HTR-8/SVneo (cell line): ENCODE measurements at regions not wholly inside any gene's neighbourhood (a gene's known extent, or its start where the extent isn't known, plus 50 kb on each side); places are given as distances from the start of the nearest gene placed in this dataset.

Experiments used
- DNase-seq: peaks from one replicate; pipeline ENCODE4 v3.0.0; 2011; ENCODE audit warnings: low spot score, mixed read lengths; ENCODE audit not compliant: insufficient read length
- FAIRE-seq: peaks from 2 replicates; lab custom pipeline; 2011; peaks lifted over from hg19 to GRCh38; lab: Jason Lieb, UNC

- FAIRE-seq: no peak
- DNase-seq: no peak
Measured at GRCh38 chr7:155877167-155877566, 64.9 kb upstream of the SHH start.

- FAIRE-seq (no peak), DNase-seq (no peak)
Measured at GRCh38 chr7:155874411-155874810, 62.1 kb upstream of the SHH start.

- no peak for FAIRE-seq
- DNase-seq: no peak
Measured at GRCh38 chr7:155874010-155874409, 61.7 kb upstream of the SHH start.

GRCh38 chr7:155872678-155873369 is 60.6 kb upstream of the SHH start:
- FAIRE-seq (no peak), DNase-seq (no peak)

- DNase-seq: no peak
- FAIRE-seq: no peak
Measured at GRCh38 chr7:155871211-155871610, 58.9 kb upstream of the SHH start.

- FAIRE-seq: no peak
Measured at GRCh38 chr7:155870334-155871180, 58.3 kb upstream of the SHH start.

GRCh38 chr7:155869784-155870076 is 57.5 kb upstream of the SHH start:
- FAIRE-seq (no peak), DNase-seq (no peak)

More at GRCh38 chr7:155870334-155871180, 58.3 kb upstream of the SHH start:
- DNase-seq: no peak

- DNase-seq (no peak), FAIRE-seq (no peak)
Measured at GRCh38 chr7:155868955-155869783, 56.9 kb upstream of the SHH start.

- FAIRE-seq: no peak
- DNase-seq: no peak
Measured at GRCh38 chr7:155867734-155868400, 55.6 kb upstream of the SHH start.

GRCh38 chr7:155867280-155867679 is 55.0 kb upstream of the SHH start:
- DNase-seq (no peak), FAIRE-seq (no peak)

- FAIRE-seq: no peak
- no peak for DNase-seq
Measured at GRCh38 chr7:155865830-155866525, 53.7 kb upstream of the SHH start.

- FAIRE-seq: no peak
Measured at GRCh38 chr7:155864991-155865690, 52.9 kb upstream of the SHH start.

GRCh38 chr7:155864271-155864985 is 52.2 kb upstream of the SHH start:
- no peak for DNase-seq
- no peak for FAIRE-seq

More at GRCh38 chr7:155864991-155865690, 52.9 kb upstream of the SHH start:
- no peak for DNase-seq

- FAIRE-seq (no peak), DNase-seq (no peak)
Measured at GRCh38 chr7:155863721-155864151, 51.5 kb upstream of the SHH start.

- FAIRE-seq (no peak), DNase-seq (no peak)
Measured at GRCh38 chr7:155862123-155862892, 50.0 kb upstream of the SHH start.
